GM12878 (cell line): ENCODE measurements at regions not wholly inside any gene's neighbourhood (a gene's known extent, or its start where the extent isn't known, plus 50 kb on each side); places are given as distances from the start of the nearest gene placed in this dataset.

Experiments used
- BHLHE40 ChIP-seq, 2 experiments: fragments of 450-650 bp in 1 of 2; IDR thresholded peaks; 2 replicates each; pipeline ENCODE4 v1.6.1; 2011 to 2017; ENCODE audit warnings: low read depth in 2 of 2, borderline replicate concordance in 1 of 2, improper control_type of control experiment in 1 of 2, low read length in 1 of 2, mild to moderate bottlenecking in 1 of 2
- CTCF ChIP-seq, 3 experiments: IDR thresholded peaks in 2 of 3; conservative IDR thresholded peaks in 1 of 3; 2 replicates each; pipeline ENCODE4 v1.5.1; 2011; ENCODE audit warnings: low read depth in 3 of 3, low read length in 3 of 3, mild to moderate bottlenecking in 3 of 3, control low read depth in 2 of 3, moderate library complexity in 2 of 3, inconsistent platforms in 1 of 3, mixed read lengths in 1 of 3; ENCODE audit not compliant: control insufficient read depth in 2 of 3, insufficient read depth in 1 of 3; ENCODE audit errors: extremely low read depth in 1 of 3
- CUX1 ChIP-seq: IDR thresholded peaks from 2 replicates; pipeline ENCODE4 v1.6.1; 2012; ENCODE audit warnings: improper control_type of control experiment, low read depth, low read length; ENCODE audit not compliant: insufficient replicate concordance
- EED ChIP-seq: sonication (generic); IDR thresholded peaks from 2 replicates; pipeline ENCODE4 v1.6.1; 2016; ENCODE audit warnings: antibody characterized with exemption, low read depth
- EGR1 ChIP-seq, 2 experiments: IDR thresholded peaks; 1 replicate in 1 of 2; 2 replicates in 1 of 2; pipeline ENCODE4 v1.6.1; 2011 to 2012; ENCODE audit warnings: low read depth in 2 of 2, low read length in 2 of 2, borderline replicate concordance in 1 of 2, mild to moderate bottlenecking in 1 of 2, moderate library complexity in 1 of 2
- EZH2 ChIP-seq: IDR thresholded peaks from 2 replicates; pipeline ENCODE4 v1.6.1; 2012; ENCODE audit warnings: low read depth, mild to moderate bottlenecking, control low read depth, inconsistent platforms, low read length, borderline replicate concordance; ENCODE audit not compliant: control insufficient read depth
- RFX5 ChIP-seq: IDR thresholded peaks from 2 replicates; pipeline ENCODE4 v1.6.1; 2011; ENCODE audit warnings: low read depth, low read length, improper control_type of control experiment
- SREBF2 ChIP-seq: IDR thresholded peaks from 2 replicates; pipeline ENCODE4 v1.6.1; 2012; ENCODE audit warnings: mild to moderate bottlenecking, low read length
- YY1 ChIP-seq: IDR thresholded peaks from 2 replicates; pipeline ENCODE4 v1.6.1; 2011; ENCODE audit warnings: low read depth, mild to moderate bottlenecking, low read length

- TF ChIP-seq YY1 (no peak), EZH2 (no peak), CUX1 (no peak), BHLHE40 (IDR thresholded peaks at IDR 0.05; ENCODE audit: borderline replicate concordance in 1 of 2, low read depth in 2 of 2, low read length in 1 of 2) (no peak), CTCF (IDR thresholded peaks at IDR 0.05 in 2 of 3, conservative IDR thresholded peaks at IDR 0.05 in 1 of 3; ENCODE audit: control insufficient read depth in 2 of 3, extremely low read depth in 1 of 3, insufficient read depth in 1 of 3, low read depth in 3 of 3, low read length in 3 of 3) (peak; percentile 7 to 26 (median 16); a peak in 3 of 6 replicates), RFX5 (no peak), EED (no peak), EGR1 (IDR thresholded peaks at IDR 0.05; ENCODE audit: borderline replicate concordance in 1 of 2, low read depth in 2 of 2, low read length in 2 of 2) (no peak), SREBF2 (no peak)
Measured at GRCh38 chr17:71460943-71461342, 659.9 kb upstream of the SOX9 start.
